ELF-1 (cell line): ENCODE measurements at regions not wholly inside any gene's neighbourhood (a gene's known extent, or its start where the extent isn't known, plus 50 kb on each side); places are given as distances from the start of the nearest gene placed in this dataset.
"Not testable (repeated sequence)": the region's sequence is repeated elsewhere in the genome, so short reads cannot be mapped to it uniquely, and the experiment has no call there.

Experiments used
- DNase-seq: peaks from one replicate; pipeline ENCODE4 v3.0.0-alpha.2; 2016; ENCODE audit warnings: low read depth, low spot score

DNA sequence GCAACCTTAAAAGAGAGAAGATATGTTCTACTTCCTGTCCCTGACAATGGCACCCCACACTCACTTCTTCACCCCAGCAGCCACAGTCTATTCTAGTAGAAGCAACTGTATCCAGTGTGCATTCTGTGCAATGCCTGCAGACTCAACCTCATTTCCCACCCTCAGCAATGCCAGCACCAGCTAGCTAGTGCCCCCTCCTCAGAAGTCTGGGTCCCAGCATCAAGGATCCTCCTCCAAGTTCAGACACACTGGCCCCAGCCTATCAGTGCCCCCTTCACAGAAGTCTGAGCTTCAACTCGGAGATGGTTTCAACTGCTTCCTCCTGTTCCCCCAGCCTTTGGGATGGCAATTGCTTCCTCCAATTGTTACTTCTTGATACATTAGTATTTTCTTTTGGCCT lies 268.3 kb downstream of the MEX3B start:
- DNase-seq = no peak

DNA sequence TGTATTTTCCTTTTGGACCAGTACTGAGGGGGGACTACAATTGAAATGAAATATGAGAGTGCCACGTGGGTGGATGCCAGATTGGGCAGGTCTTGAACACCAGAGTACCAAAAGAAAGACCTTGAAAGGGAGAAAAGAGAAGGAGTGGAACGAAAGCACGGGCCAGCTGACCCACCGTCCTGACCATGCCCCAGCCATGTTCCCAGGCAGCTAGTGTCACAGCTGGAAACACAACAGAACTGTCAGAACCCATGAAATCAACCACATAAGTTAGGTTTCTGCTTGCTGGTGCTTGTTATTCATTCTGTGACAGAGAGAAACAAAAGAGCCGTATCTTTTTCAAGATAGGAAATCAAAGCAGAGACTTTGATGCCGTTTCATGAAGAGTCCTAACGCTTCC lies 268.8 kb downstream of the MEX3B start:
- DNase-seq = no peak

DNA sequence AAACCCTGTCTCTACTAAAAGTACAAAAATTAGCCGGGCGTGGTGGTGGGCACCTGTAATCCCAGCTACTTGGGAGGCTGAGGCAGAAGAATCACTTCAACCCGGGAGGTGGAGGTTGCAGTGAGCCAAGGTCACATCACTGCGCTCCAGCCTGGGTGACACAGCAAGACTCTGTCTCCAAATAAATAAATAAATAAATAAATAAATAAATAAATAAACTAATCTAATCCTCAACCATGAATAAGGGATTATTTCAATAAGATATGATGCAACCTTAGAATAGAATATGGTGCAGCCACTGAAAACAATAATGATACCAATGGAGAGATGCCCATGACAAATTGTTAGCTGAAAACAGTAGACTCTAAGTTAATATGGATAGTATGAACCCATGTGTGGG lies 270.0 kb downstream of the MEX3B start:
- DNase-seq = not testable (repeated sequence)

DNA sequence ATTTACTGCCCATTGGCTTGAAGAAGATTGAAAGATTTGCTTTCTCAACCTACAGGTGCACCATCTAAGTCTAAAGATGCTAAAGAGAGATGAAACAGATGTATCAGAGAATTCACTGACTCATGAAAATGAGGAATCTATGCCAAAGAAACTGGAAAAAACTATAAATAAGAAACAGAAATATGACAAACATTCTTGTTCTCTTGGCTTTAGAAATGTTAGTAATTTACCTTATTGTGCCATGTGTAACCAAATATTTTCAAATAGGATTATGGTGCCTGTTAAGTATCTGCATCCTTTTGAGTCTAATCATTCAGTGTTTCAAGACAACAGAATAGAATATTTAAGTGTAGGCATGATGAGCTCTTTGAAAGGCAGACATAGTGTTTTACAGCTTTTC lies 271.5 kb downstream of the MEX3B start:
- DNase-seq = no peak

DNA sequence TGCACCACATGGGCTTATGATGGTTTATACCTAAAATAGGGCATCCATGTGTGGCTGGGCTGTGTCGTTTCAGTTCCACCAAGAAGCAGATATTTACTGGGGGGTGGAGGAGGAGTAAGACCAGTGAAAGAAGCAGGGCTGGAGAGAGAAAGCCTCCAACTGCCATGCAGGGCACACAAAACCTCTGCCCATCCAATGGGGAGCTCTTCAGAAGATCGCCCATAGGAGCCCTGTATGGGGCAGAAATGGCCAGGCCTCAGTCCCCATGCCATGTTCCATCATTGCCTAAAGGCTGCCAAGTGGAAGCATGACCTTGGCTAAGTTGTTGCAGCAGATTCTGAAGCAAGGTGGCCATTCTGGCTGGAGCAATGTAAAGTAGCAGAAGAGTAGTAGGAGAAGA lies 277.0 kb downstream of the MEX3B start:
- DNase-seq = no peak

DNA sequence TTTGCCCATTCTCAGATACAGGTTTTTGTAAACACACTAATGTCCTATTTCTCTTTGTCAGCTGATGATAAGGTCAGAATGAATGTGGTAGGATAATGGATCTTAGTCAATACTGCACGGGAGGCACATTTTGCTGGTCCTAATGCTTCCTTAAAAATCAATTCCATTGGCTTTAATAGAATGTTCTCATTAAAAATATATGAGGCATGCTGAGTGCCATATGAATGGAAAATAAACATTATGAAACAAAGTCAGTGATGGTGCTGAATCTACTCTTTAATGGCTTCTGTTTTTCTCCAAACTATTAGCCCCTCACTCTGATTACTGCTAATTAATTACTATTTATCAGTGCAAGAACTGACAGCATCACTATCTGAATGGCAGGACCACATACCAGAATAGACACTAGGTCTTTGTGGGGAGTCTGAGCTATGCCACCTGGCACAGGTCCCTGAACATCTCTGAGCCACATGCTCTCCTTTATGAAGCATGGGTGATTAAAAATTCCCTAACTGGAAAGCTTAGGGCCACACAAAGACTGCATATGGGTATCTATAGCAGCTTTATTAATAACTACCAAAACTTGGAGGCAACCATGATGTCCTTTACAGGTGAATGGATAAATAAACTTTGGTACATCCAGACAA lies 278.9 kb downstream of the MEX3B start:
- DNase-seq = no peak

DNA sequence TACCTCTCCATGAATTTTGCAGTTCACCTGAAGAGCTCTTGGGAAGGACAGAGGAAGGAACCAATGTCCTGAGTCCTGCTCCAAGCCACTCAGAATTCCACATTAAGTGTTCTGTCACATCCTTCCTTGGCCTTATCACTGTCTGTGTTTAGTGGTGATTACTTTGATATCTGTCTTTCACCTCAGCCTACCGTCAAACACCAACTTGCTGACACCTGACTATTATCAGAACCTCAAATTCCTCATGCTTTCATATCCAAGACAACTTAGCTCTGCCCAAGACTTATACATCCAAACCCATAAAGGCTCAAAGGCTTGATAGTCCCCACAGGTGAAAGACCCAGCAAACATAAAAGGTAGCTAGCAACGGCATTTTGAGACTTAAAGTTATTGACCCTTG lies 280.0 kb downstream of the MEX3B start:
- no peak for DNase-seq

DNA sequence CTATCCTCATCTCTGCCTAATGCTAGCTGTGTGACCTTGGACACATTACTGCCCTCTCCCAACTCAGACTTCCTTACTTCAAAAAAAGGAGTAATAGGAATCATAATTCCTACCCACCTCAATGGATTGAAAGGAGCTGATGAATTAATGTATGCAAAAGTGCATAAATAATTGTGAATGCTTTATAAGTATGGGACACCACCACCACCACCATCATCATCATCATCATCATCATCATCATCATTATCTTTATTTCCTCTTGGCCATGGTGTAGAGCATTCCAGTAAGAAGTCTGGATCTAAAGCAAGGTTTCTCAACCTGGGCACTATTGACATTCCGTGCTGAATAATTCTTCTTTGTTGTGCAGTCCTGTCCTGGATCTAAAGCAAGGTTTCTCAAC lies 282.5 kb downstream of the MEX3B start:
- DNase-seq = no peak

DNA sequence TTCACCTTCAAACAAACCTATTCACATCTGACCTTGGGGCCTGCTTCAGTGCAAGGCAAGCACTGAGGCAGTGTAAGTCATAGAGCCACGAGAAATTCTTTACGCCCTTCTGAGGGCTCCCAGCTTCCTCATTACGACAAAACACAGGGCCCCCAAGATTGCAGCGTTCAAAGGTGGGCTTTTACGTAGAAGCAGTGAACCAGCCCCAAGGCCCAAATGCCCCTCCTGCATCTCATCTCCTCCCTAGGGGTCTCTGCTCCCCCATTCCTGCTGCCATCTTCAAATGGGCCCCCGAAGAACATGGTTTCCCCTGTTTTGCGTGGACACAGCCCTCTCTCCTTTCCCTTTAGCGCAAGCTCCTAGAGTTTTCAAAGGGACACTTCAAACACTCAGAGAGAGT lies 285.1 kb downstream of the MEX3B start:
- no peak for DNase-seq

DNA sequence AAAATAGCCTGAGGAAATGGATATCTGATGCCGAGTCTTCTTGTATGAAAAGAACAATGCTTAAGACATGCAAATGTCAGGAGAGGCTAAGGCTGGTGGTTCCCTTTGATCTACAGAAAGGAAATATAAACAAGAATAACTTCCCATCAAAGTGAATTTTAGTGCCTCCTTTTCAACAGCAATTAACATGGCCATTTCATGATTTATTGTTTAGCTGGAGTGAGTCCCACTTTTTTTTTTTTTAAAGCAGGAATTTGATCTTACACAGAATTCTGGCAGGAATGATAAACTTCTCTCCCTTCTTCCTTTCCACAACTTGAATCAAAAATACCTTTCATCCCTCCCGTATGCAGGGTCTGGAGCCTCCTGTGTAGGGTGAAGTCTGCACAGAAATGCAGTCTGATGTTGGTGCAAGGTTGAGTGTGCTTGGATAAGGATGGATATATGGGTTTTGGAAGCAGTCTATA lies 287.0 kb downstream of the MEX3B start:
- DNase-seq = no peak

DNA sequence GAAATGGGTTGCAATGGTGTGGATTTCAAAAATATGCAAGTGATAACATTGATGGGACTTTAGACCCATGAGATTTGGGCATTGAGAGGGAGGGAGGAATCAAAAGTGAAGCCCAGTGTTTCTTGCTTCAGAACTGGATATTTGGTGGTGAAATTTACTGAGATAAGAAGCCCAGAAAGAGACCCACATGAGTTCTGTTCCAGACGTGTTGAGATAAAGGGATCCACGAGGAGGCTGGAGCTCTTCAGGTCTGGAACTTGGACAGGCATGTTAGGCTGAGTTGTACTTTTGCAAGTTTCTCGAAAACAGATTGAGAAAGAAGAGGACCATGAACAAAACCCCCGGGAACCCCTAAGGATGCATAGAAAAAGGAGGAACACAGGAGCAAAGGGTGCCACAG lies 290.2 kb downstream of the MEX3B start:
- no peak for DNase-seq

DNA sequence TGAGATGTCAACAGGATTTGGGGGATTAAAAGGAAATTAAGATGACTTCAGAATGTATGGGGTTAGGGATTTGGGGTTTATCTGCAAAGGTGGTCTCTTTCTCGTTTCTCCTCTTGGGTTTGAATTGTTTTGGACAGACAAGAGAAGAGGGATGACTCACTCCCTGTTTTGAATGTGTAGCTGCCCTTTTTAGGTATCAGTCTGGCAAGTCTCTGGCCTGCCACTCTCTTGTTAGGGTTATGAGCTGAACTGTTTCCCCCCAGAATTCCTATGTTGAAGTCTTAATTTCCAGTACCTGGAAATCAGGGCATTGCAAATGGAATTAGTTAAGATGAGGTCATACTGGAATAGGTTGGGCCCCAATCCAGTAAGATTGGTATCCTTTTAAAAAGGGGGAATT lies 291.7 kb downstream of the MEX3B start:
- DNase-seq = no peak

DNA sequence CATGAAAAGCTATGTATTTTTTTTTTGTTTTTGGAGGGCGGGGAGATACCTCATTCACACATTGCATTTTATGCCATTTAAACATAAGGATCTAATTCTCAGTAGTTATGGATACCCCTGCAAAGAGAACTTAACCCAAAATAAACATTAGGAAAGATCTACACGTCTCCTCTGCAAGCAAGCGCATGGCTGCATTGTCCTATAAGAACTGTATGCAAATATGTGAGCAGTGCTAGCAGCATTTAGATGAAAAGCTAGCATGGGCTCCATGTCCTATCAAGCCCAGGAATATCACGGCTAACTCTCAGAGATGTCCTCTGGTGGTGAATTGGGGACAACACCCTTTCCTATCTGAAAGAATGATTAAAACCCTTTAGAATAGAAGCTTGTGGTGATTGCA lies 292.8 kb downstream of the MEX3B start:
- DNase-seq = no peak

DNA sequence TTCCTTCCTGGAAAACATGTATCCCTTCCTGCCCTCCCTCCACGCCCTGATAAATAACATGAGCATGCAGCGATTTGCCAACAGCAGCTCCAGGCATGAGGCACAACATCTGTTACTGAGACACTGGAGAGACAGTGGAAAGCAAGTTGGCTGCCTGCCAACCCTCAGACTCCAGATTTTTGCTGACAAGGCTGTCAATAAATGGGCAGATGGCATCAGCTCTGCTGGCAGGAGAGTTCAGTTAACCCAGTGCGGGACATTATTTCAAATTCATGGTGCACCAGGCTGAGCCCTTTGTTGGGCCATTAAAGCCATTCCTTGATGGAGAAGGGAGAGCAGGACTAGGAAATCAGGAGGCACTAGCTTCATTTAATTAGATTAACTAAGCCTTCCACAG lies 293.3 kb downstream of the MEX3B start:
- DNase-seq = no peak

DNA sequence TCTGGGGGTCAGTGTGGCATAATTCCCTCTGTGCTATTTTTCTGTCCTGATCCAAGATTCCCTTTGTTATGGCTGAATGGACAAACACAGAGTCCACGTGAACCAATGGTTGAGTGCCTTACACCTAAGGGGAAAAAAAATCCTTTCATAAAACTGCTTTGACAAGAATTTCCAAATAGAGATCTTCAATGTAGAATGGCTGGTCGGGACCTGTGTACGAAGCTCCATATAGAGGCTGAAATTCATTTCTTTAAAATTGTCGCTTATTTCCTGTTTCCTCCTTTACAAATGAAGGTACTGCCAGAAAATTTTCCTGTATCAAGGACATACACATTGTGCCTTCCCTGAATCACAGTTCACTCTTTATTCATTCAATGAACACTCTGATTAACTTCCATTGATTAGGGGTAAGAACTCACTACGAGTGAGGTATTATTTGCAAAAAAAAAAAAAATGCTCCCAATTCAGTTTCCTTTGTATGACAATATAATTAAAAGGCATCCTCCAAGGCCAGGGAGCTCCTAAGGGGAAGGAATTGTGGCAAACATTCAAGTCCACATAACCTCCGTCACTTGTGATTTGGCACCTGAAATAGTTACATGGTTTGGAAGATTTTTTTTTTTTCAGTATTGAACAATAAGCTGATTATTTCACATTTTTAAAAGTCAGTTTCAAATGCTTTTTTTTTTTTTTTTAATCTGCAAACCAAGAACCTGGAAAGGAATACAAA lies 293.8 kb downstream of the MEX3B start:
- no peak for DNase-seq

DNA sequence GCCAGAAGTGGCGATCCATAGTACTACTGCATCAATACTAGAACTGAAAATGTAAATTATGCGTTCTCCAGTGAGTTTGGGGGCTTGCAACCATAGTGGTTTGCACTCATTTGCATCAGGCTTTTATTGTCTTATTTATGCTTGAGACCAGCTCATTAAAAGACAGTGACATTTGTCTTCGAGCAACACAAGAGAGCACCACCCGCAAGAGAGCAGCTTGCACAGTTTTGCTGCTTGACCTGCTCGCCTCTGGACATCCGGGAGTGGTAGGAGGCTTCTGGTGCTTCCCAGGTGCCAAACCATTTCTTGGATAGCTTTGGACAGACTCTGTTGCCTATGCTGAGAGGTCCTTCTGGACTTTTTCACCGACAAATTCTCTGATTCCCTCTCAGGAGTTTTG lies 294.6 kb downstream of the MEX3B start:
- DNase-seq = no peak

DNA sequence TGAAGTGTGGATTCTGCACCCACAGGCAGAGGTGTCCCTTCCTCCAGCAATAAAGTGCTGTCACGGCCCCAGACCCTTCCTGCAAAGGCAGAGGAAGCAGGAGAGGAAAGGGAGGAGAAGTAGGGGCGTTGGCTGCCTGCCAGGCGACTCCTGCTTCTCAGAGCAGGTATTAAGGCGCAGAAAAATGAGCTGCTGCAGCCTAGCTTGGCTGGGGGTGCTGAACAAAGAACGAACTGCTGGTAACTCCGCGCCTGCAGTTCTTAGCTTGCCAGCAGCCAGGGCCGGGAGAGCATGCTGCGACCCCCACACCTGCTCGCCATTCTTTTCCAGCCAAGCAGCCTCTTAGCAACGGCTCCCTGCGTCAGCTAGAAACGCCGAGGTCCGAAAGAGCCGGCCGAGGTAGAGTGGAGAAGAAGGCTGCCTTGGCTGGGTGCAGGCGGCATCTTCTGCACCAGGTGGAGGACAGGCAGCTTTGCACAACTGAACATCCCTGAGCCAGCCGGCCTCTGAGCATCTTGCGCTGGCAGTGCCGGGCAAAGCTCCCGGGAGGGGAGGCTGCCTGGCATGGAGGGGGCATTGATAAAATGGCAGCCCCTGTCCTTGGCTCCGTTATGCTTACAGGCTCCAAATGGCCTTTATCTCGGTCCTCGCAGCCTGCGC lies 296.0 kb downstream of the MEX3B start:
- DNase-seq = no peak

DNA sequence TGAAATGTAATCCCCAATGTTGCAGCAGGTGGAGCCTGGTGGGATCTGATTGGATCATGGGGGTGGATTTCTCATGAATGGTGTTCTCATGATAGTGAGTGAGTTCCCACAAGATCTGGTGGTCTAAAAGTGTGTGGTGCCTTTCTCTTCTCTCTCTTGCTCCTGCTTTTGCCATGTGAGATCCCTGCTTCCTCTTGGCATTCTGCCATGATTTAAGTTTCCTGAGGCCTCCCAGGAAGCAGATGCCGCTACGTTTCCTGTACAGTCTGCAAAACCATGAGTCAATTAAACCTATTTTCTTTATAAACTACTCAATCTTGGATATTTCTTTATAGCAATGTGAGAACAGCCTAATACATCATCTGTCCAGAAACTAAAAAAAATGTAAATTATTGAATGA lies 298.3 kb downstream of the MEX3B start:
- no peak for DNase-seq

DNA sequence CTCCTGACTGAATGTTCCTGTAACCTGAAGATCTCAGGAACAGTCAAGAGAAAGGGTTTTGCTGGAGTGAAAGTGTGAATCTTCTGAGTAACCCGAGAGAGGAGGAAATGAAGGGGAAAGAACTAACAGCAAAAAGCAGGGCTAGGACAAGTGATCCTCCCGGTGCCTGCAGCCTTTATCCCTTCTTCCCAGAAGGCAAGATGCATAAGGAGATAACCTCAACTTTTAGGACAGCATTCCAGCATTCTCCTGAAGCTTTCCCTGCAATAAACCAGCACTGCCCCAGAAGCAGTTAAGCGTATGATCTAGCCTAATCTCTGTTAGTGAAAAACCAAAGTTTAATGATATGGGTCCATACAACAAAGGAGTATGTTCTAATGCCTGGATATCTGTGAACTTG lies 298.8 kb downstream of the MEX3B start:
- DNase-seq = peak; percentile 49

DNA sequence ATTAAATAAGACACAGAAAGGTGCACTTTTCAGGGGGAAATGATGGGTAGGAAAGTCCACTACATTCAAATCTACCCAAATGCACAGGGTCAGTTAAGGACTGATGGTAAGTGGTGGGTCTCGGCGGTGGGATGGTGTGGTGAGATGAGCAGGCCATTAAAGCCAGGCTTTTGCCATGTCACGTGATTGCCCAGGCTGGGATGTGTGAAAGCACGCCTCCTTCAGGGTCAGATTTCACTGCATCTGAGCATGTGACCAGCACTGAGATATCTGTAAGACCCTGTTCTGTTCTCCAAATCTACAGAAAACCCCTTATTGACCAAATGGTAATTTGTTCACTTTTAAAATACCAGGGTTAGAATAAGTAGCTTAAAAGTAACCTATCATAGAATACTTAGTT lies 301.5 kb downstream of the MEX3B start:
- DNase-seq = no peak

DNA sequence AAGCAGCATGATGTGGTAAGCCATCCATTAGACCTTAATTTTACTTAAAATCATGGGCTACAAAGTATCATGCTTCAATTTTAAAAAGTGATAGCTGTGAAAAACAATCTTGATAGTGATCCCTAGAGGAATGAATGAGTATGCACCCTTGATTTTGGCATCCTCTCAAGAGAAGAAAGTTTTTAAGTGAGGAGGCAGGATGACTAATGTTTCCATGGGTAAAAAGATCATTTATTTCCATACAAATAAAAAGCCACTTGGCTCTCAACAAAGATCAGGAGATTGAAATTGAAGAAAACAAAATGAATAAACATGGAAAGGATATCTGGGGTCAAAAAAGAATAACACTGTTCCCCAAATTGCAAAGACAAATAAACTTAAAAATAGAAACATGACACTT lies 305.4 kb downstream of the MEX3B start:
- DNase-seq = no peak

DNA sequence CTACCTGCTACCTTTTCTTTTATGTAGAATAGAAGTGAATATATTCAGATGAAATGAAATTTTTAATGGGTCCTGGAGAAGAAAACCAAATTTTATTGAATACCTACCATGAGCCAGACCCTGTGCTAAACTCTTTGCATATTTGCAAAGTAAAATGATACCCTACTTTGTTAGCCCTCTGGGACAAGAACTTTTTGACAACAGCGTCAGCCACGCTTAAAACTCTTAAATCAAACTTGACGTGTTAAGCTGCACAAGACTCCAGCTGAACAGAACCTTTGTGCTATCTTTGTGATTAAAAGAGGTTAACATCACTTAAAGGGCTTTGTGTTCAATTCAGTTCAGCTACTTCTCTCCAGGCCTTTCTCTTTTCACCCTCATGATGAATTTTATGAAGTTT lies 316.5 kb downstream of the MEX3B start:
- DNase-seq = no peak

DNA sequence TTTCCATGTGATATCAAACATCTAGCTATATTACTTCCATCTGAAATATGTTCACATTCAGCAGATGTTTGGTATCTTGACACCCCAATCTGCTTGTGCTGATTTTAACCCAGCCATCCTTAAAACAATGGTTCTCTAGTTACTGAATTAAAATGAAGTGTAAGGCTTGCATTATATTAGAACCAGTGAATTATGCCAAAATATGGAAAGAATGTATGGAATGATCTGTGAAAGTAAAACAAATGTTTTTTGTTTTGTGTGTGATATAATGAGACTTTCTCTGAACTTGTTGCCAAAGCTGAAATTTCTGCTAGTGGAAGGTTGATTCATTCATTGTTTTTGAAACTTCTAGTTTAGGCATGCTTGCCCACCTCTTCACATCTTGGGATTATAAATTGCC lies 317.1 kb downstream of the MEX3B start:
- DNase-seq = no peak
